ENCODE measurements at regions not wholly inside any gene's neighbourhood (a gene's known extent, or its start where the extent isn't known, plus 50 kb on each side); places are given as distances from the start of the nearest gene placed in this dataset.

DNA sequence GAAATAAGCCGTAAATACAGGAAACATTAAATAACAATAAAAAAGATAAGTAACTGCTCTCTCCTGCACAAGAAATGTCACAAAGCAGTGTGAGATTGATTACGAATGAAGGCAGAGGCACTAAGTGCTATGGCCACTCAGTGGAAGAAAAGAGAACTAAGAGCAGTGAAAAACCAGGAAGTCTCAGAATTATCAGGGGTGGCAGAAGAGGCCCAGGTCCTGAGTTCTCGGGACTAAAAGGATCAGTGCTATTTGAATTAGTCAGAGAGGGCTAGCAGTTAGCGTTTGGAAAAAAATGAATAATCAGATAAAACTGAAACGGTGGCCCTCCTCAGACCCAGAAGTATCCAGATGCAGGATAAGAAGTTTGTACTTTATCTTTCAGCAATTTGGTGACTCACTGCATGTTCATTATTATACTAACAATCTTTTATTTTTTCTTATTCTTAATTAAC lies 367.1 kb downstream of the ZEB2 start:
- peak; percentile 56 to 70 for DNase-seq

DNA sequence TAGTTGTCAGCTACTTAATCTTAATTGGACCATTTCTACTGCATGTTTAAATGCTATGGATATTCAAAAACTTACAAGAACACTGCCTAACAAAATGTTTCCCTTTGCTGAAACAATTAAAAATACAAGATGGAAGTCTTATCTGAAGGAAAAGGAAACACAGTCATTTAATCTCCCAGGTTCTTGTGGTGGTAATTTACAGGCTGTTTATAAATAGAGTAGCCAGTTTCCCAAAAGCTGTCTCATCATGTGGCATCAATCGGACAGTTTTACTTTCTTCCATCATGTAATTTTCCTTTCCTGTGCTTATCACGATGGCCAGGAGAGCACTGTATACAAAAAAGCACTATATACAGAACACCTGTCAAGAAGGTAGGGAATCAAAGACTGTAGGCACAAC lies 368.1 kb downstream of the ZEB2 start:
- no peak for DNase-seq

DNA sequence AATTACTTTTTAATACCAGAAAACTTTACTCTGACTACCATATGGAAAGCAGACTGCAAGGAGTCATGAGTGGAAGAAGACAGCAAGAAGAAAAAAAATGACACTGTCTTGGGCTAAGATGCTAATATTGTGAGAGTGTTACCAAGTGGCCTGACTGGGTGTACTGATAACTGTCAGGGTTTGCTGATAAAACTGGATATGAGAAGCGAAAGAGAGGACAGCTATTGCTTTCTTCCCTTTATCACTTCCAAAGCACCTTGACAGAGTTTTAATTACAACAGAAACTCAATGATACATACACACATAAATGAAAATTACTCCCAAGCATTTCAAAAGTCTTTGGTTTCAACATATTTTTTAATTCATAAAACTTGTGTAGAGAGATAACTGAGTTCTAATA lies 368.5 kb downstream of the ZEB2 start:
- DNase-seq: no peak

DNA sequence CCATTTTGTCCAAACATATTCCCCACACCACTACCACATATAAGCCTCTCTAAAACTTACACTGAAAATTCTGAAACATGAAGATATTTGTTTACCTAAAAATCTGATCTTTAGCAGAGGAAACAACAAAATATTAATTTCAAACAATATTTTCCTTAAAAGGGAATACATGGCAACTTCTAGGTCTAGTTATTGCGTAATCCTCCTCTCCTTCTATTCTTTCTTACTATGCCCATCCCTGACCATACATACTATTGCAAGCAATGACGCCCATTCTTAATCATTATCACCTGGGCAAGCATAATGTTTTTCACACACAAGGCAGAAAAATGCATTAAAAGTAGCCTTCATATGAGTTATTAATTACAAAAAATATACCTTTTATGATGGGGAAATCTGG lies 372.6 kb downstream of the ZEB2 start:
- DNase-seq: no peak

DNA sequence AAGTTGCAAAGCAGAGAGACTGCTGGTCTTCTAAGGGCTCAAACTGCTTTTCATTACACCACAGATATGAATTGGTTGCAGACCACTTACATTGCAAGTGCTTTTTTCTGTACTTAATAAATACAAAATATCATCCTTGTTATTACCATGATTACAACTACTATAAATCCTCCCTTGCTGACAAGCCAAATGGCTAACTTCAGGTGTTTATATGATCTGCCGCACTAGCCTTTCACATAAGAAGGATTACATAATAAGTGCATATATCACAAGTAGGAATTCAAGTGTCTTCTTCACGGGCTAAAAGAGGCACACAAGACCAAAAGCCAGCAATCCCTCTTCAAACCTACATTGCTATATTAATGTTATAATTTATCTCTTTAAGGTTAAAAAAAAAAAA lies 373.0 kb downstream of the ZEB2 start:
- DNase-seq: no peak

DNA sequence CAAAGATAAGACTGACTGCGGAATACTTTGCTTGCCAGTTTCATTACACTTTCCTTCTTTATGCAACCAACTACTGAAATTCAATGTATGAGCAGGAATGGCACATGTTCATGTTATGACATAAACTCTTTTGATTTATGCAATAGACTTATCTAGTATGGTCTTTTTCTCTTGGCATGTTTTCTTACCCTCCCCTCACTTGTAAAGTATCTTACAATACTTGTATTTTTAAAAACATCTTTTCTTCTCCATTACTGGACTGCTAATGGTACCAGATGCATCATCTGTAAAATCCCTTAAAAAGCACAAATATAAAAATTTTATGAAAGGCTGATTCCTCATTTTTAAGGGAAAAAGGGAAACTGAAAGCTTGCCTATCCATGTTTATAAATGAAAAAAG lies 373.8 kb downstream of the ZEB2 start:
- peak in 1 of 2 donors; percentile 19 for DNase-seq

DNA sequence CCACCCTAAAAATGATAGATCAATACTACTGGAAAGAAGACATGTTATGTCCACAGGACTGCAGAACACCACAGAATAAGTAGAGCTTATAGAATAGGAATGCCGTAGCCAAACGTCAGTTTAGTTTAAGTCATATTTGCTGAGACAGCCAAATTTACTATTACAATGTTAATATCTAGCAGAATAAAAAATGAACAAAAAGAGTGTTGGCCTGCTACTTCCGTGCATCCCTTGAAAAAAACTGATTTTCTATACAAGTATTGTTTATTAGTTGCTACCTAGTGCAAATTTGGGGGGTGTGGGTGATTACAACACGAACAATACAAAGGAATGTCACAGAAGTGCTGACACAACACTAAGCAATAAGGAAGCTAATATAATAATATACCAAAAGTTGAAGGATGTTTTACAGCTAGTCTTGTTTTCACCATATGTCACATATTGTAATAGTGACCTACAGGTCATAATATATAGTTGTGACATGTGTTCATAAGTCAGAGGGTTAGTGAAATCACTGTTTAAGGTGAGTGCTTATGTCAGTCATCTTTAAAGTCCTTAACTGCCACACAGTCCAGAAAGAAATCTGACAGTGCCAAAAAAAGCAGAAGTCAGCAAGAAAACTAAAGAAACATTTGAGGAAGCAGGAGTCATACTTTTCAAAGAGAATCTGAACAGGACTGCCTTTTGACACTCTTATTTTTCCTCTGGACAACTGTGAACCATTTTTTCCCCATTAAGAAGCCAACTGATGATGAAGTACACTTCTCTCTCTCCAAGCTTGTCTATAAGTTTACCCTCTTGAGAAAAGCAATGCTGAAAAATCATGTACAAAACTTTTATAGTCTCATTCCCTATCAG lies 376.4 kb downstream of the ZEB2 start:
- DNase-seq: peak; percentile 70 to 85

DNA sequence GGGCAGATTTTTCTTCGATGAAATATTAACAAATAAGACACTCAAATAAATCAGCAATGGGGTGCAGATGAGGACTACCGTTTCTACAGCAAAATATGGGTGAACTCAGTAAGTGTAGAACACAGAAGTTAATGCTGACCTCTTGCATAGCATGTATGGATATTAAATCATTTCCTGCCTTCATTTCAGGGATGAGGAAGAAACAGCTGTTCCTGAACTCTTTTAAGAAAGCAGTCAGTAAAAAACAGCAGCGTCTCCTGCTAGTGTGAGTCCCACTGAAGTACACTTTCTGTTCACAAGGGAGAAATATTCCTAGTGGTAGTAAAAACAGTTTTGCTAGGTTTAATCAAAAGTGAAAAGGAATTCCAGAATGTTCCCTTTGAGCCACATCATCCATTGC lies 379.0 kb downstream of the ZEB2 start:
- peak; percentile 35 to 57 for DNase-seq

DNA sequence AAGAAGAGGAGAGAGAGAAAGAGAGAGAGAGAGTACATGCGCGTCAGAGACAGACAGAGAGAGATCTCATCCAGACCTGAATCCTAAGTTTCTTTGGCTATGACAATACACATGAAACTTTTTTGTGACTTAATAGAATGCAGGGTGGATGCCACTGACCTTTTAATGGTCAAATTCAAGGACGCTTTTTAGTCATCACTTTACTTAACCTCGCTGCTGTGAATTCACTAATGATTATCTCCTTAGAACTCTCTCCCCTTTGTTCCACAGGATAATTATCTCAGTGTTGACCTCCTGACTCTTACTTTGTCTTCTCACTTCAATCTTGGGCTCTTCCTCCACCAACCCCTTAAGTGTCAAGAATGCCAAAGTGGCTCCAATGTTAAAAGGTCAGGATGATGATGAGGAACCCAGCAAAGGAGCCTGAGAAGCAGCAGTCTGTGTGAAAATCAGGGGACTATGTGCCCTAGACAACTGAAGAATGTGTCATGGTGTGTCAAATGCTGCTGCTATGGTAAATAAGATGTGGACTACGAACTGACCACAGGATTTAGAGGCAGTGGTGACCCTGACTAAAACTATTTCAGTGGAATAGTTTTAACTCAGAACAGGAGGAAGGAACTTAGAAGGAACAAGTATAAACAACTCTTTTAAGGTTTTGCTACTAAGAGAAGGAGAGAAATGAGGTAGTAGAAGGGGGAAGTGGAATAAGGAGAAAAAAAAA lies 382.1 kb downstream of the ZEB2 start:
- DNase-seq: peak; percentile 51 to 70

DNA sequence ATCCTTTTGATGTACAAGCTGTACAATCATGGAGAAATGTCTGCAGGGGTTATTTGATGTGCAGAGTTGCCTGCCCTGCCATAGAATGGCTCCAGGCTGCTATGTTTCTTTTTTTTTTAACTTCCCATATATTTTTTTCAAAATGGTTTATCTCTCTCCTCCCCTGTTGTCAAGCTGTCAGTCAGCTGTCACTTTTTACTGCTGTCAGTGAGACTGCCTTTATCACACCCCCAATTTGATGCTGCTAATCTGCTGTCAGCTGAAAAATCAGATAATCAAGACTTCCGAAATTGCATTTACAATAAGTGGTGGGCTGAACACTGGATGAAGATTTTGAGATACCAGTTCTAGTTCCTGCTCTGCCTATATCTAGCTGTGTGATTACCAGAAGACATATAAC lies 382.6 kb downstream of the ZEB2 start:
- no peak for DNase-seq

DNA sequence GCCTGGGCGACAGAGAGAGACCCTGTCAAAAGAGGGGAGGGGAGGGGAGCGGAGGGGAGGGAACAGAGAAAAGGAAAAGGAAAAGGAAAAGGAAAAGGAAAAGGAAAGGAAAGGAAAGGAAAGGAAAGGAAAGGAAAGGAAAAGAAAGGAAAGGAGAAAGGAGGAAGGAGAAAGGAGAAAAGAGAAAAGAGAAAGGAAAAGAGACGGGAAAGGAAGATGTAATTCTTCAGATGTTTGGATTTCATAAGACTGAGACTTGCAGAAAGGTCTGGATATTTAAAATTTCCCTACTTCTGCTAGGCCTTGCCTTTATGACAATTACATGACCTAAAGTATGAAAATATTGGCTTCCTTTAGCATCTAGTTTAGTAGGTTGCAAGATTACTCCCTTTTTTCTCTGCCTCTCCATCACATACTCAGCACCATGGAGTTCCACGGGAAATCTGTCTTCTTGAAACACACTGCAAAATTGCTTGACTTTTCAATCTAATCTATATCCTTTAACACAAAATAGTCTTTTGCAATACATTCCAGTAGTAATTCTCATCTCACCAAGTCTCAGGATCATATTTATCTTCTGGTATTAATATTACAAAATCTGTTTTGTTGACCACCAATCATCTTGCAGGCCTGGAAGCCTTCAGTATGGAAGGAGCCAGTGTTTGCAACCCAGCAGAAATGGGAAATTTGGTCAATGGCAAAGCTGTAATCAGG lies 383.5 kb downstream of the ZEB2 start:
- DNase-seq: no peak

DNA sequence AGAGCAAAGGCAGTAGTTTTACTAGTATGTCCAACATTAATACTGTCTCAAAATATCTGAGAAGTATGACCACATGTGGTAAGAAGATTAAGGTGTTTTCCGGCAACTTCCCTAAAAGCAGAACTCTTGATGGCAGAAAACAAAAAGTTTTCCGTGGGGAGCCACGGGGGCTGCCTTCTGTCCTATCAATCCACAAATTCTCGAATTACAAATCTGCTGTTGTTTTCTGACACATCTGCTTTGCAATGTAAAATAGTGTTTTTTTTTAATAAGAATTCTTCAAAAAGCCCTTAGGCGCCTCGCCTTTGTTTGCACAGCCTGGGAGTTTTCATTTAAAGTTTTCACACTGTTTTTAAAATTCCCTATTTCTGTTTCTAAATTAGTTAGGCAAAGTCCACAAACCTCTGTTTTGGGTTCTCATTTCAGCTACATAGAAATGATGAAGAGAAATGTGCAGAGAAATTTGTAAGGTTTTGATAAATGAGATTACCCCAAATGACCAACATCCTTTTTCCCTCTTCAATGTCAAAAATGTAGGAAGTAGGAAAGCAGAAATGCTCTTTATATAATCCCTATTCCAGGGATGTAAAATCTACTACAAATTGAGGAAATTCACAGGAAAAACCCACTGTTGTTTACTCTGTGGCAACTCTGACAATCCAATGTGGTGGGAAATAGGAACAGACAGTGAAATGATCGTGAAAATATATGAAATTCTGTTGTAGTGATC lies 385.8 kb downstream of the ZEB2 start:
- DNase-seq: peak; percentile 8 to 17

DNA sequence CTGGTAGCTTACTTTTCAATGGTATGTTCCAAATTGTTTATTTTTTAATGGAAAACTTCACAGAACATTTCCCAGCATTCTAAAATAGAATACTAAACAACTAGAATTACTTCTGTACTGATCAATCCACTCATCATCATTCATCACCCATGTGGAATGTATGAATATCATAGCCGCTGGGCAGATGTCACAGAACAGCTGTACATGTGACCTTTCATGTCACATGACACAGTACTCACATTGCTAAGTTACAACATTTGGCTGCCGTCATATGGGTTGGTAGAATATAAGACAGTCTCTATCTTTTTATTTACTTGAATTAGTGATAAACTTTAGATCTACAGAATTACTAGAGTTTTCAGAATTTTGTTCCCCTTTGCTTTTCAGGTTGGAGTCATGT lies 387.6 kb downstream of the ZEB2 start:
- DNase-seq: no peak

DNA sequence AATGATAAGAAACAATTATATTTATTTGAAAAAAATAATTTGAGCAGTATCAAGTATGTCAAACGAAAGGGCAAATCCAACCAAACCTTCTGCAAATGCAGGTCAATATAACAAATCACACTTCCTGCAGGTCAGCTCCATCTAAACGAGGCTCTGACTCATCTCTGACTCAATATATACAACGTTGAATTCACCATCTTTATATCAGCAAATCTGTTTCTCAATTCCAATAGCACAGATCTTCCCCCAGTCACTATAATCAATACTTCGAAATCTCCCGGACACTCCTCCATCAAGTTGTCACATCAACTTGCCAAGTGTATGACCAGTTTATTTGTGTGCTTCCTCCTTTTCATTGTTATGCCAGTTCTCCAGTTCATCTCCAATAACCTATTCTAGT lies 388.9 kb downstream of the ZEB2 start:
- DNase-seq: no peak

DNA sequence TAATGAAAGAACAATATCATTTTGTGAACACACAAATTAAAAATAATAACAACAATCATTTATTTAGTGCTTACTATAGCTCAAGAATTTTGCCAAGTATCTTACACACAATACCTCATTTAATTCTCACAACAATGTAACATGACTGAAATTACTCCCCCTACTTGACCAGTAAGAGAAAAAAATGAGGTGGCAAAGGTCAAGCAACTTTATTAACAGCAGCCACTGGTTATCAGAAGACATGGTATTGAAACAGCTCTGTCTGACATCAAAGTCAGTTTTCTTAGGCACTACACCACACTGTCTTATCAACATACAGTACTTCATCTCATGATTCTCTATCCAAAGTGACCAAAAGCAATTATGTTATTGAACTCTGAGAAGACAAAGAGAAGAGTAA lies 389.4 kb downstream of the ZEB2 start:
- no peak for DNase-seq

DNA sequence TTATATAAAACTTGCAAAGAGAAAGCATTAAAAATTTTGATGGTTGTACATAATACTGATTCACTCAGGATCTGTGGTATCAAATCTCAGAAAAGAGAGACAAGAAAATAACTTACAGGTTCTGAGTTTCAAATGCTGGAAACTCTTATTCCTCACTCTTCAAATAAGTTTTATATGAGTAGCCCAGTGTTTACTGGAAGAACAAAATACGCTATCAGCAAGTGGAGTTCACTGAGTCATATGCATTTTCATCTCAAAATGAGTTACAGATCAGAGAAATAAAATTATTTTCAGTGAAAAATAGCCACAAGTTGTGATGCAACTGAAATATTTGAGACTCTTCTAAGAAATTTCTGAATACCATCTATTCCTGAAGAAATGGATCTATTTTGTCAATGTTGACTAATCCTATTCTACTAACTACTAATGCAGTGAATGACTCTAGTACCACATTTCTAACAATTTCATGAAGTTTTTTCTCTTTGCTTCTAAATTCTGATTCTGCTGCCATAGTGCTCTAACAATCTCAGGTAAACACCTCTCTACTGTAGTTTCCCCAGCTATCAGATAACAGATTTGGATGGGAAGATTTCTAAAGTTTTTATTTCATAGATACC lies 391.7 kb downstream of the ZEB2 start:
- DNase-seq: no peak

DNA sequence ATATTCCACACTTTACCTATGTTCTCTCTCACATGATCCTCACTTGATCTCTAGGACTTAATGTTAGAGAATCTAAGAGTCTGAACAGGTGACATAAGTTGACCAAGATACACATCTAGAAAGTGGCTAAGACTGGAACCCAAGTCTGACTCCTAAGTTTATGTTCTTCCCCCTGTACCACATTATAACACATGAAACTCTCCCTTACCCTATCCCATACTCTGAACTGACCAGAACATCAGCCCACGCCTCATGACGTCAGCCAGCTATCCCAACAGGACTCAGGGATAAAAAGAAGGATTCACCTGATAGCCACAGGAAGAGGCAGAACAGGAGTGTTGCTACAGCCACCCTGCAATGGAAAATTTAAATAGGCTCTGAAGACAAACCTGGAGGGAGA lies 392.2 kb downstream of the ZEB2 start:
- no peak for DNase-seq

DNA sequence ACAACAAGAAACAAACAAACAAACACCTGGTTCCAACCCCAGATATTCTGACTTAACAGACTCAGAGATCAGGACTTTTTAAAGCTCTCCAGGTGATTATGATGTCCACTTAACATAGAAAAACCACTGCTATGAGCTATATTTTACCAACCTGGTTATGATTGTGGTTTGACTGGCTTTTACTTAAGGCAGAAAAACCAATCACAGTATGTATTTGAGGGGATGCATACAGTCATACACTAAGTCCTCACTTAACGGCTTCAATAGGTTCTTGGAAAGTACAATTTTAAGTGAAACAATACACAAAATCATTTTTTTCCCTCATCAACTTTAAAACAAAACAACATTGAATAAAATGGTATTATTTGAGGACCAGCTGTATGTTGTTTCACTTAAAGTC lies 393.6 kb downstream of the ZEB2 start:
- DNase-seq: no peak

DNA sequence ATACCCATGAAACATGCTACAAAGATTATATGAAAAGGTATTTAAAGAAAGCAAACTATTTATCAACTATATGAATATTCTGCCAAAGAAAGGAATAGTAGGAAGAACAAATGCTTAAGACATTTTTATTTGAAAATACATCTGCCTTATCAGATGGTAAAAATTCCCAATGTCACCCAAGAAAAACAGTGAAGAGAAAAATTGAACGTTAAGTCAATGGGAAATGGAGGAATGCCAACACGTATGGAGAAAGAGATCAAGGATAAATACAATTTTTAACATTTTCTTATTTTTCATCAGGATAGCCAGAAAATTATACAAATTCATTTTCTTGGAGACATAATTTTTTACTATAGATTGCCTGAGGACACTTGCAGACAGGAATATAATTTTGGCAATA lies 394.2 kb downstream of the ZEB2 start:
- DNase-seq: no peak

DNA sequence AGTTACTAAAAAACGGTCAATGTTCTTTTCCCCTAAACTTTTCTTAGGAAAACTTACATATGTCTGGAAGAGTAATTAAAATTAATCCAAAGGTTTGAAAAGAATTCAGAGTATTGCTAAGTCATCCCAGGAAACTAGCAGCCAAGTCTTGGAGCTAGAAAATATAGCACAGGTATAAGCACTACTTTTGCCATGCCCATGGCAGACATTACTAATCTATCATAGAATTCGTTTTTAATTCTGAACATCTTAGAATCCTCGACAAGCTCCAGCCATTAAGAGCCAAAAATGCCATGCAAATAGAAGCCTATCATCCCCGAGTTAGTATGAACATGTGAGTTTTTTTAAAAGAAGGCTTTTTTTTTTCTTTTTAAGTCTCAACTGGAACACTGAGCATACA lies 395.0 kb downstream of the ZEB2 start:
- DNase-seq: no peak

DNA sequence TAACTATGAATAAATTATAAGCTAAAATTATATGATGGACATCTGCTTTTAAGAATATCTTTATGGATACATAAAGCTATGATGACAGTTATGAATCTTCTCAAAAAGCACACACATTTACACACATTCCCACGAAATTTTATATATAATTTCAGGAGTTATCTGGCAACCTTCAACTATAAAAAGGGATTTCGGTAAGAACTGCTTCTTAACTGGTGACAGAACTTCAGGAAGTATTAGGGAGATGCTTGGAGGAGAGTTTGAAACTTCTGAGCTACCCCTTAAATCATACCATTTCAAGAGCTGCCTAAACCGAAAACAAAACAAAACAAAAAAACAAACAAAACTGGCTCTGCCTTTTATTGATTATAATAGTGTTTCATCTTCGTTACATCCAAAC lies 399.4 kb downstream of the ZEB2 start:
- DNase-seq: no peak

DNA sequence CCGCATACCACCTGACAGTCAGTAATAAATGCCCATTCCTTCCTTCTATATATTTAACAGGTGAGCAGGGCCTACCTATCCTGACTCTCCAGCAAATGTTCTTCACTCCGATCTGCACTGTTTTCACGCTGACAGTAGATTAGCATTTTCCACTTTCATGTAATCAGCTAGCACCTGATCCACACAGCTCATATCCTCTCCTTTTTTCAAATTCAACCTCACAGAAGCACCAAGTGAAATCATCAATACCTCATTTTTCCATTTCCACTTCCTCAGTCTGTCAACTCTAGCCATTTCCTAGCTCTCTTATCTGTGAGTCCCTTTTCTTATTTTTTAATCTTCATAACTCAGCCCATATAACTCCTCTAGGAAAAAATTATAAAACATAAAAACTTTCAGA lies 402.8 kb downstream of the ZEB2 start:
- no peak for DNase-seq

Measured in inflammatory macrophage (primary cell).